Gastroesophageal sphincter (tissue), 3 donors: ENCODE measurements at regions not wholly inside any gene's neighbourhood (a gene's known extent, or its start where the extent isn't known, plus 50 kb on each side); places are given as distances from the start of the nearest gene placed in this dataset.

Experiments used
- POLR2A ChIP-seq, 2 donors: fragments of 450-650 bp; IDR thresholded peaks; one replicate each; pipeline ENCODE4 v1.6.1; 2017; ENCODE audit warnings: antibody characterized with exemption in 2 of 2, mild to moderate bottlenecking in 2 of 2, moderate library complexity in 1 of 2
- TF ChIP-seq, protein P1 (sequence below), 4 experiments: fragments of 200-600 bp in 2 of 4; fragments of 450-650 bp in 2 of 4; sonication (generic) in 1 of 4; IDR thresholded peaks; one replicate each; pipeline ENCODE4 v1.5.1; 2017 to 2019; ENCODE audit warnings: antibody characterized with exemption in 4 of 4, mild to moderate bottlenecking in 2 of 4, moderate library complexity in 2 of 4

GRCh38 chr6:87846434-87846833, 144.4 kb upstream of the AKIRIN2 start:
- TF ChIP-seq, protein P1, sequence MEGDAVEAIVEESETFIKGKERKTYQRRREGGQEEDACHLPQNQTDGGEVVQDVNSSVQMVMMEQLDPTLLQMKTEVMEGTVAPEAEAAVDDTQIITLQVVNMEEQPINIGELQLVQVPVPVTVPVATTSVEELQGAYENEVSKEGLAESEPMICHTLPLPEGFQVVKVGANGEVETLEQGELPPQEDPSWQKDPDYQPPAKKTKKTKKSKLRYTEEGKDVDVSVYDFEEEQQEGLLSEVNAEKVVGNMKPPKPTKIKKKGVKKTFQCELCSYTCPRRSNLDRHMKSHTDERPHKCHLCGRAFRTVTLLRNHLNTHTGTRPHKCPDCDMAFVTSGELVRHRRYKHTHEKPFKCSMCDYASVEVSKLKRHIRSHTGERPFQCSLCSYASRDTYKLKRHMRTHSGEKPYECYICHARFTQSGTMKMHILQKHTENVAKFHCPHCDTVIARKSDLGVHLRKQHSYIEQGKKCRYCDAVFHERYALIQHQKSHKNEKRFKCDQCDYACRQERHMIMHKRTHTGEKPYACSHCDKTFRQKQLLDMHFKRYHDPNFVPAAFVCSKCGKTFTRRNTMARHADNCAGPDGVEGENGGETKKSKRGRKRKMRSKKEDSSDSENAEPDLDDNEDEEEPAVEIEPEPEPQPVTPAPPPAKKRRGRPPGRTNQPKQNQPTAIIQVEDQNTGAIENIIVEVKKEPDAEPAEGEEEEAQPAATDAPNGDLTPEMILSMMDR (IDR thresholded peaks at IDR 0.05), result no peak
- TF ChIP-seq POLR2A (IDR thresholded peaks at IDR 0.05), result no peak
